Smooth muscle cell (in vitro differentiated cells): ENCODE measurements at regions not wholly inside any gene's neighbourhood (a gene's known extent, or its start where the extent isn't known, plus 50 kb on each side); places are given as distances from the start of the nearest gene placed in this dataset.

Experiments
- DNase-seq: peaks from one replicate; lab custom pipeline; 2025; ENCODE audit not compliant: unreplicated experiment; lab: John Stamatoyannopoulos, UW
- H2AFZ ChIP-seq: fragments of 200-600 bp; sonication (generic); 2 replicates; pipeline ENCODE4 v1.6.0; 2016; ENCODE audit warnings: antibody characterized with exemption, low read depth, mild to moderate bottlenecking
- H3F3A ChIP-seq: fragments of 200-600 bp; sonication (generic); 2 replicates; pipeline ENCODE4 v1.6.0; 2017; ENCODE audit warnings: antibody characterized with exemption, low read depth
- H3K27ac ChIP-seq: fragments of 200-600 bp; sonication (generic); 2 replicates; pipeline ENCODE4 v1.5.1; 2016; ENCODE audit warnings: low read depth, mild to moderate bottlenecking
- H3K27me3 ChIP-seq: fragments of 200-600 bp; sonication (generic); 2 replicates; pipeline ENCODE4 v1.6.1; 2016; ENCODE audit warnings: low read depth, mild to moderate bottlenecking
- H3K36me3 ChIP-seq: fragments of 200-600 bp; sonication (generic); 2 replicates; pipeline ENCODE4 v1.5.1; 2016; ENCODE audit warnings: low read depth
- H3K4me1 ChIP-seq: fragments of 200-600 bp; sonication (generic); 2 replicates; pipeline ENCODE4 v1.5.1; 2016; ENCODE audit warnings: low read depth
- H3K4me2 ChIP-seq: fragments of 200-600 bp; sonication (generic); 2 replicates; pipeline ENCODE4 v1.6.0; 2016; ENCODE audit warnings: mild to moderate bottlenecking
- H3K4me3 ChIP-seq: fragments of 200-600 bp; sonication (generic); 2 replicates; pipeline ENCODE4 v1.5.1; 2016; ENCODE audit warnings: mild to moderate bottlenecking
- H3K79me2 ChIP-seq: fragments of 200-600 bp; sonication (generic); 2 replicates; pipeline ENCODE4 v1.6.0; 2016; ENCODE audit warnings: low read depth, mild to moderate bottlenecking
- H3K9ac ChIP-seq: fragments of 200-600 bp; sonication (generic); 2 replicates; pipeline ENCODE4 v1.6.0; 2016; ENCODE audit warnings: low read depth
- H3K9me3 ChIP-seq: fragments of 200-600 bp; sonication (generic); replicated peaks from 2 replicates; pipeline ENCODE4 v1.5.1; 2016; ENCODE audit warnings: low read depth
- H4K20me1 ChIP-seq: fragments of 200-600 bp; sonication (generic); 2 replicates; pipeline ENCODE4 v1.6.0; 2016; ENCODE audit warnings: low read depth
- CTCF ChIP-seq: fragments of 200-600 bp; sonication (generic); IDR thresholded peaks from 2 replicates; pipeline ENCODE4 v1.5.1; 2017; ENCODE audit warnings: borderline replicate concordance, mild to moderate bottlenecking, antibody characterized with exemption; ENCODE audit not compliant: insufficient read depth, poor library complexity, severe bottlenecking
- WGBS: methylation state at CpG from one replicate; pipeline ENCODE4 v1.1.7; 2016; ENCODE audit warnings: low lambda C conversion rate; 5-methylcytosine and 5-hydroxymethylcytosine counted together

DNA sequence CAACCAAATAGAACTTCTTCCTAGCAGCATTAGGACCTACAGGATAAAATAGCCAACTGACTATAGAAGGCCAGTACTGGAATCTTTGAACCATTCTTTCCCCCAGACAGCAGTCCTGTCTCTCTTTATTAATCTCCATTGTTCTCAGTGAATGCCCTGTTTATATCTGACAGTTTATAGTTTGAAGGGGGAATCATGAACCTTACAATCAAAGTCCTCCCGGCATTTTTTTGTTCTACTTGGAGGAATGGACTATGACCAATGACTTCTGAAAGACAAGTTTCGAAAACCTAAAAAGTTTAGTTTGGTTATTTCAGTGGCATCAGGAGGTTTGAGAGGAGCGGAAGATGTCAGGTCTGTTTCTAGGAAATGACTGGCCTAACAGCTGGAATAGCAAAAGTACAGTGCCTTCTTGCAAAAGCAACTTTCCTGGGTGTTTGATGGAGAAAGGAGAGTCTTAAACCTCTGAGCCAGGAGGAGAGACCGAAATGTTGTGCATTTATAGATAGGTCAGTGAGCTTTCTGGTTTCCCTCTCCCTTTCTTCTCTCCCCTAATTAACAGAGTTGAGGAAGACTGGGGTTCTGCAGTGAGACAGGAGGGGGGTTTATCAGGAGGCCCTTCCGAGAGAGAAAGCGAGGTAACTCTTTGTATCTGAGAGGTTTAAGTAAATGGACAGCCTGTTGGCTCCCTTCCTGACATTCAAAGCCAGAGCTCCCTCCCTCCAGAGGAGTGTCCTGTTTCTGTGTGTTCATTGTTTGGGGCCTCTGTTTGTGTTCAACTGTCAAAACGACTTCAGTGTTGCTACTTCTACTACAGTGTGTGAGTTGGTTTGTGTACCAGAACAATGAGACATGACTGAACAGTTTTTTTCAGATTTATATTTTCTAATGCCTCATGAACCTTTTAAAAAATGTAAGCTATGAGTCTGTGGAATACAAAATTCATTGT lies 383.0 kb upstream of the RARB start:
- H3K27ac ChIP-seq, result peak overlapping the region; percentile 50
- no peak for TF ChIP-seq CTCF
- H3K9me3 ChIP-seq, result no peaks in the 10 kb centered on the region
- H3K4me1 ChIP-seq, result peaks cover 24% of the 10 kb centered on the region
- no peaks in the 10 kb centered on the region for H3K27me3 ChIP-seq
- H4K20me1 ChIP-seq, result no peaks in the 10 kb centered on the region
- DNase-seq, result no peak
- H2AFZ ChIP-seq, result peak overlapping the region; percentile 77
- H3K9ac ChIP-seq, result peak overlapping the region; percentile 1
- H3K4me2 ChIP-seq, result peak overlapping the region; percentile 25
- peaks cover 6% of the 10 kb centered on the region for H3F3A ChIP-seq
- H3K36me3 ChIP-seq, result no peaks in the 10 kb centered on the region
- 70% methylated on average over 7 of the region's 7 CpGs for WGBS
- no peaks in the 10 kb centered on the region for H3K79me2 ChIP-seq
- no peak overlapping the region for H3K4me3 ChIP-seq

GRCh38 chr3:25046911-25047771 lies 380.9 kb upstream of the RARB start:
- no peaks in the 10 kb centered on the region for H3K9me3 ChIP-seq
- WGBS, result 82% methylated on average over 2 of the region's 2 CpGs
- no peak for TF ChIP-seq CTCF
- H3K4me1 ChIP-seq, result peaks cover 24% of the 10 kb centered on the region
- H3K36me3 ChIP-seq, result no peaks in the 10 kb centered on the region
- peak overlapping the region; percentile 53 for H3K27ac ChIP-seq
- no peak for DNase-seq
- no peak overlapping the region for H3K4me2 ChIP-seq
- H4K20me1 ChIP-seq, result no peaks in the 10 kb centered on the region
- peaks cover 6% of the 10 kb centered on the region for H3F3A ChIP-seq
- no peak overlapping the region for H3K4me3 ChIP-seq
- H2AFZ ChIP-seq, result no peak overlapping the region
- no peak overlapping the region for H3K9ac ChIP-seq
- H3K79me2 ChIP-seq, result no peaks in the 10 kb centered on the region
- no peaks in the 10 kb centered on the region for H3K27me3 ChIP-seq

- TF ChIP-seq CTCF, result no peak
- Histone ChIP-seq H3K79me2 (no peaks in the 10 kb centered on the region), H3K27ac (no peak overlapping the region), H3K27me3 (no peaks in the 10 kb centered on the region), H4K20me1 (no peaks in the 10 kb centered on the region), H2AFZ (no peak overlapping the region), H3K4me2 (no peak overlapping the region), H3K4me3 (no peak overlapping the region), H3K36me3 (no peaks in the 10 kb centered on the region), H3F3A (peaks cover 6% of the 10 kb centered on the region), H3K9ac (no peak overlapping the region), H3K4me1 (peaks cover 23% of the 10 kb centered on the region), H3K9me3 (no peaks in the 10 kb centered on the region)
- 97% methylated on average over 3 of the region's 3 CpGs for WGBS
- DNase-seq, result no peak
Measured at GRCh38 chr3:25049304-25049703, 378.8 kb upstream of the RARB start.
